NCI-H2107 treated with DMSO at 0.1 percent for 48 hours (cell line): ENCODE measurements at regions not wholly inside any gene's neighbourhood (a gene's known extent, or its start where the extent isn't known, plus 50 kb on each side); places are given as distances from the start of the nearest gene placed in this dataset.

Experiments used
- DNase-seq: peaks from one replicate; lab custom pipeline; 2025; ENCODE audit not compliant: unreplicated experiment; lab: John Stamatoyannopoulos, UW

GRCh38 chr16:85462714-85463611 is 150.2 kb upstream of the GSE1 start:
- no peak for DNase-seq

- DNase-seq, result no peak
Observed at GRCh38 chr16:85463672-85464382, 149.3 kb upstream of the GSE1 start.

DNA sequence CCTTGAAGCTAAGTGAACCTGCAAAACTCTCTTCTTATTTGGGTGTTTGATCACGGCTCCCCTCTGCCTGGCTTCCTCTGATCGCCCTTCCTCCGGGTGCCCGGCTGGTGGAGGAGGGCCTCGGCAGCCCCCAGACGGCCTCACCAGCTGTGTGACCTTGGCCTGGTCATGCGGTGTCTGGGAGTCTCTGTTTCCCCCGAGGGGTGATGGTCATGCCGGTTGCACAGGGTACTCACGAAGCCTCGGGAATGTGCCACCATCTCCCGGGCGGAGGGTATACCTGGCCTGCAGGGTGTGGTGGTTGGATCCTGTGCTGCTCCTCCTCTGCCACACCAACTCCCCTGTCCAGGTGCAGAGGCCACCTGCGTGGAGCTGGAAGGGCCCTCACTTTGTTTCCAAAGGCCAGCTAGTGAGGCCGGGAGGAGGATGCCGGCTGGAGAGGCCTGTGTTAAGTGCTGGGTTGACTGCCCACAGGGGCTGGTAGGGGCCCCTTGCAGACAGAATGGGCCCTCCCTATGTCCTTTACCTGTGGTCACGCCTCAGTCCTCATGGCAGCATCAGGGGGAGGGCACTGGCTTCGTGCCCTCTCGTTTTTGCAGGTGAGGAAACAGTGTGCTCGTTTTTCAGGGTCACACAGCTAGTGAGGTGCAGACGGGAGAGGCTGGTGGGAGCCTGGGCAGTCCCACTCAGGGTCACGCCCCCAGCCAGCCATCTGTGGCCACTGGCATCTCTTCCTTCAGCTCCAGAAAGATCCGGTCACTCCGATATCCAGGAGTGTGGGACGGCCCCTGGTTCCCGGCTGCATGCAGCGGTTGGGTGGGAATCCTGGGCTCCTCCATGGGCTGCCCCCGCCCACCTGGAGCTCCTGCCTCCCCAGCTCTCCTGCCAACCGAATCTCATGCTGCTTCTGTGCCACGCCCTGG is 148.5 kb upstream of the GSE1 start:
- DNase-seq, result no peak

- DNase-seq, result no peak
Observed at GRCh38 chr16:85465328-85466303, 147.5 kb upstream of the GSE1 start.

- DNase-seq, result no peak
Observed at GRCh38 chr16:85466304-85466700, 146.8 kb upstream of the GSE1 start.

- DNase-seq, result no peak
Observed at GRCh38 chr16:85466989-85467388, 146.1 kb upstream of the GSE1 start.

- DNase-seq, result no peak
Observed at GRCh38 chr16:85469929-85470590, 143.1 kb upstream of the GSE1 start.

- DNase-seq, result no peak
Observed at GRCh38 chr16:85470873-85471272, 142.2 kb upstream of the GSE1 start.

DNA sequence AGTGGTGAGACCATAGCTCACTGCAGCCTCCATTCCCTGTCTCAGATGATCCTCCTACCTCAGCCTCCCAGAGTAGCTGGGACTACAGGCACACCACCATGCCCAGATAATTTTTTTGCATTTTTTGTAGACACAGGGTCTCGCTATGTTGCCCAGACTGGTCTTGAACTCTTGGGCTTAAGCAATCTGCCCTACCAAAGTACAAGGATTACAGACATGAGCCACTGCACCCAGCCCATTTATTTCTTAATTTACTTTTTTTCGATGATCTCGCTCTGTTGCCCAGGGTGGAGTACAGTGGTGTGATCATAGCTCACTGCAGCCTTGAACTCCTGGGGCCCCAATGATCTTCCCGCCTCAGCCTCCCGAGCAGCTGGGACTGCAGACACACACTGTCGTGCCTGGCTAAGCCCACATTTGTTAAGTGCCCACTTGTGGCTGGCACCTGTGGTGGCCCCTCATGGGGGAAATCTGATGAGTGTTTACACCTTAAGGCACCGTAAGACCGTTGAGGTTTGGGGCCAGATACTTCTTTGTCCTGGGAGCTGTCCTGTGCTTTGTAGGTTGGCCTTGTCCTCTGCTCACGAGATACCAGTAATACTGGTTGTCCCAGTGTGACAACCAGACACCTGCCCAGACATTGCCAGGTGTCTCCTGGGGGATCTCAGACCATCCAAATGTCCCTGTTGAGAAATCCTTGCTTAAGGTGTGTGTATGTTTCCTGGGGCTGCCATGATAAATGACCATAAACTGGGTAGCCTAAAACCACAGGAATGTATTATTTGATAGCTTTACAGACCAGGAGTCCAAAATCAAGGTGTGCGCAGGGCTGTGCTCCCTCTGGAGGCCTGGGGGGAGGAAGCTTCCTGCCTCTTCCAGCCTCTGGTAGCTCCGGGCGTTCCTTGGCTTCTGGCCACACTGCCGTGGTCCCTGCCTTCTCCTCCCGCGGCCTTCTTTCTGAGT is 141.4 kb upstream of the GSE1 start:
- DNase-seq, result peak; percentile 82

DNA sequence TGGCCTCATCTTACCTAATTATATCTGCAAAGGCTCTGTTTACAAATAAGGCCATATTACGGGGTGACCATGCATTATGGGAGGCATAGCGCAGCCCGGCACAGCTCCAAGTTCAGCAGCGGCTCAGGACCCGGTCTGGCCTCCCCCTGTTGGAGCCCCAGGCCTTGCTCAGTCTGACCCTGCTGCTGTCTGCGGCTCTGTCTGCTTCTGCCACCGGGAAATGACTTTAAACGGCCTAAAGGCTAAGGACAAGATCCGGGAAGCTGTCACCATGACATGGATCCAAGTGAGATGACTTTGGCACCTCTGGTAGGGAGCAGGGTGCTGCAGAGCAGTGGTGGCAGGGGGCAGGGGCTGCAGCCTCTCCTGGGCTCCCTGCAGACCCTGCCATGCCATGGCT is 140.6 kb upstream of the GSE1 start:
- no peak for DNase-seq

DNA sequence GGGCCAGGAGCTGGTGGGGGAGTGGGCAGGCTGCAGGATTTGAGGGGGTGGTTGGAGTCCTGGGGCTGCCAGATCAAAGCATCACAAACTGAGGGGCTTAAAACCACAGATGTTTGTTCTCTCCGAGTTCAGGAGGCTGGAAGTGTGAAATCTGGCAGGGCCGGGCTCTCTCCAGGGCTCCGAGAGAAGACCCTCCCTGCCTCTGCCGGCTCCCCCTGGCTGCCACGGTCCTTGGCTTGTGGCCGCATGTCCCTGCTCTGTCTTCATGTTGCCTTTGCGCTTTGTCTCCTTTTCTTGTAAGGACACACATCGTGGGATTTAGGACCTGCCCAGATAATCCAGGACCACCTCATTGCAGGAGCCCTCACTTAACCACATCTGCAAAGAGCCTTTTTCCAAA is 139.8 kb upstream of the GSE1 start:
- DNase-seq, result no peak

DNA sequence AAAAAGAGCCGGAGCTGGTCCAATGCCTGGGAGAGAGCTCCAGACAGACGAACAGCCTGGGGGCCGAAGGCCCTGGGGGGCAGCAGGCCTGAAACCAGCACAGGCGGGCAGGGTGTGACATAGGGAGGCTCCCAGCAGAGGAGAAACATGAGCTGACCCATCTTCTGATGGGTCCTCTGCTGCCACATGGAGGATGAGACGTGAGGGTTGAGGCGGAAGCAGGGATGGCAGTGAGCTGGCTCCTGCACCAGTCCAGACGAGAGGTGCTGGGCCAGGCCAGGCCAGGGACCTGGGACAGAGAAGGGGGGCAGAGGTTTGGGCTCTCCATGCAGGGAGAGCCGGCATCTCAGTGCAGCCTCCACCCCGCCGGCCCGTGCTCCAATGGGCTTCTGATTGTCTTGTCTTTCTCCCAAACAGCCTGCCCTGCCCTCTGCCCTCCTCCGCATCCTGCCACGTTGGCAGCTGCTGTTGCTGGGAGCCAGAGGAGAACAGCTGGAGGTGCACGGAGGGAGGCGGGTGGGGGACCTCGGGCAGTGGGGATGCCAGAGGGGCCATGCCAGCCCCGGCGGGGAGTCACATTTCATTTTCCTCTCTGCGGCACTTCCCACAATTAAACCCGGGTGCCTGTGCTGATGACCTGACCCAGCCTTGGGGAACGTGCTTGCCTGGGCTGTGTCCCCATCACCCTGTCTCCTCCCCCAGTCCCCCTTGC is 139.1 kb upstream of the GSE1 start:
- DNase-seq, result peak; percentile 32

- DNase-seq, result no peak
Observed at GRCh38 chr16:85474621-85475217, 138.4 kb upstream of the GSE1 start.

GRCh38 chr16:85475233-85475632 is 137.9 kb upstream of the GSE1 start:
- DNase-seq, result no peak

DNA sequence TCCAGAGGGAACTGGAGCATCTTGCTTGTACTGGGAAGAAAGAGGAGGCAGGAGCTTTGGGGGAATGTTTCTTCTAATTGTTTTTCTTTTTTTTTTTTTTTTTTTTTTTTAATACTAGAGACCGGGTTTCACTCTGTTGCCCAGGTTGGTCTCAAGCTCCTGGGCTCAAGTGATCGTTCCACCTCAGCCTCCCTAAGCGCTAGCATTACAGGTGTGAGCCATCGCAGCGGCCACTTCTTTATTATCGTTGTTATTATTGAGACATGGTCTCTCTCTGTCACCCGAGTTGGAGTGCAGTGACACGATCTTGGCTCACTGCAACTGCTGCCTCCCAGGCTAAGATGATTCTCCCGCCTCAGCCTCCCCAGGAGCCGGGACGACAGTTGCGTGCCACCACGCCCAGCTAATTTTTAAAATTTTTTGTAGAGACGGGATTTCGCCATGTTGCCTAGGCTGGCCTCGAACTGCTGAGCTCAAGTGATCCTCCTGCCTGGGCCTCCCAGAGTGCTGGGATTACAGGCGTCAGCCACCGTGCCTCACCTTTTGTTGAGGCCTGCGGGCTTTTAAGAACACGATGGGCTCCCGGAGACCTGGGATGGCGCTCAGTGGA is 137.3 kb upstream of the GSE1 start:
- DNase-seq, result no peak

DNA sequence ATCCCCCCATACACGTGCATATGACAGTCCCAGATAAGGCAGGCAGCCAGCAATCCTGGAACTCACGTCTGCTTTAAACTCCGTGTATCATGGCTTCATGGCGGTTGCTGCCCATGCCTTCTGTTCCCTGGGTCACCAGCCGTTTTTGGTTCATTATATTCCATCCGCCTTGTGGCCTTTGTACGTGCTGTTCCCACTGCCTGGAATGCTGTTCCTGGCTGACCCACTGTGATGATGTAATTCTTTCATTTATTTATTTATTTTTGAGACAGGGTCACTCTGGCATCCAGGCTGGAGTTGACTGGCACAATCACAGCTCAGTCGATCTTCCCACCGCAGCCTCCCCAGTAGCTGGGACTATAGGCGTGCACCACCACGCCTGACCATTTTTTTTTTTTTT is 136.7 kb upstream of the GSE1 start:
- no peak for DNase-seq

GRCh38 chr16:85477801-85478363 is 135.2 kb upstream of the GSE1 start:
- DNase-seq, result no peak
